Activated CD8-positive, alpha-beta memory T cell treated with anti-CD3 and anti-CD28 coated beads for 1 hour (primary cell): ENCODE measurements at regions not wholly inside any gene's neighbourhood (a gene's known extent, or its start where the extent isn't known, plus 50 kb on each side); places are given as distances from the start of the nearest gene placed in this dataset.

Experiments
- DNase-seq, 2 donors: peaks; one replicate each; pipeline ENCODE4 v3.0.0-alpha.2; 2020; ENCODE audit warnings: low read depth in 1 of 2; ENCODE audit errors: extremely low read depth in 1 of 2

DNA sequence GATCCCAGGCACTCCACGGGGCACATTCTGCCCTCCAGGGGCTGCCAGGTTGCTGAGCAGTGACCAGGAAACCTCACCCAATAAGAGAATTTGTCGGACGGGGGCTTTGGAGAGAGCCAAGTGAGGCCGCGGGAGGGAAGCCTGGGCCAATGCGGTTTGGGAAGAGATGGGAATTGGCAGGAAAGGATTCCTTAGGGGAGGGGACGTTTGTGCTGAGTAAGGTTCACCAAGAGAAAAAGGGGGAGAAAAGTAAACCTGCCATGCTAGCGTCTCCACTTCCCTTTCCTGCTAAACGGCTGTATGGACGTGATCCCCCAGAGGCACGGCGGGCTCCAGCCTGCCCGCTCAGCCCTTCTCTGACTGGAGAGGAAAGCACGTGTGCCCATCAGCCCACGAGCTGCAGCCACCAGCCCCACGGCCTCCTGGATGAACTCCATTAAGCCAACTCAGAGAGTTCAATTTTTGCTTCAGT, 194.4 kb upstream of the ID2 start:
- DNase-seq, result no peak

DNA sequence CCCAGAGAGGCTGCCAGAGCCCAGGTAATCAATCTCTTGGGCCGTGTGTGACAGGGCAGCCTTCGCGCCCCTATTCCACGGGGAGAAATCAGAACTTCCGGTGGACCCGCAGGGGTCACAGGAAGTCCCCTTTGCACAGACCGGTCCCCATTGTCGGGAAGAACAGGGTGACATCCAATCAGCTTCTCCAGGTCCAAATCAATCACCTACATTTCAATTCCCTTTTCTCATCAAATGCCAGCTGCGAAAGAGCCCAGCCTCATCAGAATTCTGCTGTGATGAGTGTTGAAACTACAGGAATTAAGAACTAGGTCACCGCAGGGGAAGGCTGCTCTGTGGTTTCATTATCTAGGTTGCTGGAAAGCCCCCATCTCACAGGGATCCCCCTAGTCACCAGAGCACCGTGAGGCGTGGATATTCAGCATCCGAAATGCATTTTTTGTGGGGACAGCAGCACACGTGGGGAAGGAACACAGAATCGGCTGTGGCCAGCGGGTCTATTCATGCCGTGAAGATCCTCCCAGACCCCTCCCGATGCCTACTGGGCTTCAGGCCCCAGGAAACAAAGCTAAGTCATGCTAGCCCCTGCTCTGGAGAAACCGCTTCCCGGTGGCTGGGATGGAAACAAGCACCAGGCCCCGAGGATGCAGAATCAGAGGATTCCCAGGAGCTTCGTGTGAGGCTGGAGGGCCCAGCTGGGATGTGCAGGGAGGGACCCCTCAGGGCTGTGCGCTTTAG, 193.7 kb upstream of the ID2 start:
- DNase-seq, result peak; percentile 26 to 33

DNA sequence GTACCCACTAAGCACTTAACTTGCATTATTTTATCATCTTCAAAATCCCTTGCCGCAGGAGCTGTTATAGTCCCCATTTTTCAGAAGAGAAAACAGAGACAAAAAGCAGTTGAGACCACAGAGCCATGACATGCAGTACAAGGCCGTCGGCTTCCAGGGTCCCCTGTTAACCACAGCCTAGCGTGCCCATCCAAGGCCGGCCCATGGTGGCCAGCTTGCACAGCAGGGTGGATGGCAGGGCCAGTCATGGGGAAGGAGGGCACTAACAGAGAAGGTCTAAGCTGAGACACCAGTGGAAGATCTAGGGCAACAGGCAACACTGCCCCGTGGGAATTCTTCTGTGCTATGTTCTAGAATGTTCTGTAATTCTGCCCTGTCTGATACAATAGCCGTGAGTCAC, 192.6 kb upstream of the ID2 start:
- DNase-seq, result no peak

DNA sequence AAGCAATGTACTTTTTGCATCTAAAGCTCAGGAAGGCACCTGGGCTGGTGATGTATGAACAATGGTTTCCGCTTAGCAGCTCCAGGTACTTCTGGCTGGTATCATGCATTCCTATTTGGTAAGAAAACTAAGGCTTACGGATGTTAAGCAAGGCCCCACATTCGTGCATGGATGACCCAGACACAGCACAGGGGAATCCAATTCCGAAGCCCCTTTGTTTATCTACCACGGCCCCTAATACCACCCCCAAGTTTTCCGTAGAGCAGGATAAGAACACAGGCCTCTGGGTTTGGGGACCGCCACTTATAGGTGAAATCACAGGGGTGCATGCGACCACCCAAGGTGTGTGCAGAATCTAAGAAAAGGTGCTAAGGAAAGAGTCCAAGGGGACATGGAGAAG, 192.1 kb upstream of the ID2 start:
- DNase-seq, result no peak

DNA sequence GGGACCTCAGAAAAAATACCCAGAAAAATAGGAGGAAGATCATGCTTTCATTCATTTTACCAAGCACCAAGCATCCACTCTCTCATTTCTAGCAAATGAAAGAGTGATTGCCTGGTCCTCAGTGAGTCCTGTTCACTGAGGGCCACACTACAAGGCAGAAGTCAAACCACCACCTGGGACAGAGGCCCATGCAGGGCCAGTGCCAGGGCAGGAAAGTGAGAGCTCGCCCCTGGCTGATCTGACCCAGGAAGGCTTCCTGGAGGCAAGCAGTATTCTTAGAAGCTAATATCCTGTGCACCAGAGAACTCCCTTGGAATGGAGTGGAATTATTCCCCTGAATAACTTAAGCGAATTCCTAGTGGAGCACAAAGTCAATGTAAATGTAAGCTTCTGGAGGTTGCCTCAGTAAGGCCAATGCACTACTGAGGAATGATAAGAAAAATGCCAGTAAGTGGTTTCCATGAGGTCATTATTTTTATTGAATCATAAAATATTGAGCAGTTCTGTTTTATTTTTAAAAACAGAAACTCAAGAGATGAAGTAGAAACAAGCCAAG, 191.6 kb upstream of the ID2 start:
- no peak for DNase-seq

DNA sequence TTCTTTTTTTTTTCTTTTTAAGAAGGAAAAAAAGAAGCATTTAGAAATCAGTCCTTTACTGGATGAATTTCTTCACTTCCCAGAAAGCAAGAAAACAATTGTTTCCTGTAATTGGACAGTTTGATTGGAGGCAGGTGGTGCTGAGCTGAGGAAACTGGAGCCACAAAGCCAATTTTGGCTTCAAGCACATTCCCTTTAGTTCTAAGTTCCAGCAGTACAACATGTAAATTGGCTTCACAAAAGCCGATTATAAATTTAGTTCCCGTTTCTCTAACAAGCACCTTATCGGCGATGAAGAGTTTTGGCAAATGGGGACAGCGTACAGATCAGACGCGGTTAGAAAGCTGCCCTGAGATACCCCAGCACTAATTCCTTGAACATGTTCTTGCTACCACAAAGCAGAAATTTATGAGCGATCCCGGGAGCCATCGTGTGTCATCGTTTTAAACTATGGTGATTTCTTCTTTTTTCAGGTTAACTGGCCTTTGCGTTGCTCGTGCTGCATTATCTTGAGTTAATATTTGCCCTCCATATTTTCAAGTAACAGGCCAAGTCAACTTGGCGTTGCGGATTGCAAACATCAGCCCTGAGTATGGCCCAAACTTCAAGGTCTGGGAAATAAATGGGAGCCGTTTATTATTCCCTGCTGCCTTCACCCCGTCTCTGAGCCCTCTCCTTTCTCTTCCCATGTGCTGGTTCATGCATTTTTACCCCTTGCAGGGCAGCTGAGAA, 190.4 kb upstream of the ID2 start:
- no peak for DNase-seq

DNA sequence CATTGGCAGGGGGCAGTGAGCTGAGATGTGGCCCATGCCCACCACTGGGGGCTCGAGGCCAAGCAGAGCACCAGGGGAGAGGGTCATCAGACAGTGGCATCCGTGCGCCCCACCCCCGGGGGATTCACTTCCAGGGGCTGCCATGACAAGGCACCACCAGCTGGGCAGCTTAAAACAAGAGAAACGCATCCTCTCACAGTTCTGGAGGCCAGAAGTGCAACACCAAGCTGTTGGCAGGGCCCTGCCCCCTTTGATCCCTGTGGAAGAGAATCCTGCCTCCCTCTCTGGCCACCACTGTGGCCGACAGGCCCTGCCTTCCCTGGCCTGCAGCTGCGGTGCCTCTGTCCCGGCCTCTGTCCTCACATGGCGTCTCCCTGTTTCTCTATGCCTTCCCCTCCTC, 187.7 kb upstream of the ID2 start:
- DNase-seq, result no peak

DNA sequence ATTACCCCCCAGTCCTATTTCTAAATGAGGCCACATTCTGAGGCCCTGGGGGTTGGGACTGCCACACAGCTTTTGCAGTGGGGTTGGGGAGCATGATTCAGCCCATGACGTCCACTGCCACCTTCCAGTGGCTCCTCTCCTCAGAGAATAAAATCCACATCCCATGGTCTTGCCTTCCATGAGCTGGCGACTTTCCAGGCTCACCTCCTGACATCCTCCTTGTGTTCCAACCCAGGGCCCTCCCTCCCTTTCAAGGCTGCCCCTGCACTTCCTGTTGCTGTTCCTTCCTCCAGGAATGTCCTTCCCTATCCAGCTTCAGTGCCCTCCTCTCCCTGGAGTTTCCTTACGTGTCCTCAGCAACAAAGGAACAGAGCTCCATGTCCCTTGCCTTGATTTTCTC, 187.3 kb upstream of the ID2 start:
- DNase-seq, result no peak

DNA sequence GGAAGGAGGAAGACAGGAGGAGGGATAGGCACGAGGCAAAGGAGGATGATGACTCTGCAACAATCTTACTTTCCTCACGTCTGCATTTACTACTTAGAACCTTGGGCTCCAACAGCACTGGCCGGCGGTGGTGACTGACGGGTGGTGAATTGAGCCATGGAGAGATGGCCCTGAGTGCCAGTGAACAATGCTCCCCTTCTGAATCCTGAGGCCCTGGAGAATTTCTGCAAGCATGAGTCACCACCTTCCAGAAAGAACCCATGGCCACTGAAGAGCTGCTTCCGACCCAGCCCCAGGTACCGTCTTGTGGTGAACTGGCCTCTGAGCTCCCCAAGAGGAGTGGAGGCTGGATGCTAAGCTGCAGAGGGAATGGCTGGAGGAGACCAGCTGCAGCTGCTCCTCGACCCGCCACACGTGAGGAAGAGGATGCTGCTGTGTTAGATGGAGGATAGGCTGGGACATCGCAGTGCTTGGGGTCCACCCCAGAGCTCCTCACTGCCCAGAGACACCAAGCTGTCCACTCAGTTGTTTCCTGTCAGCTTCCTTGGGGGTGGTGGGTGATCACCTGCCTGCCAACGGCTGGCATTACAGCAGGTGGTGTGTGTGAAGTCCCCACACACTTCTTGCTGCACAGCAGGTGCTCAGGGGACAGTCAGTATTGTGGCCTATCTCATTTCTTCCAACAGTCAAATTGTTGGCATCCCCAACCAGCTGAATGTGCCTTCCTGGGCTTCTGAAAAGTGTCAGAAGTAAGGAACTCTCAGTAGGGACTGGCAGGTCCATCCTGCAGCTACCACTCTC, 186.5 kb upstream of the ID2 start:
- no peak for DNase-seq

DNA sequence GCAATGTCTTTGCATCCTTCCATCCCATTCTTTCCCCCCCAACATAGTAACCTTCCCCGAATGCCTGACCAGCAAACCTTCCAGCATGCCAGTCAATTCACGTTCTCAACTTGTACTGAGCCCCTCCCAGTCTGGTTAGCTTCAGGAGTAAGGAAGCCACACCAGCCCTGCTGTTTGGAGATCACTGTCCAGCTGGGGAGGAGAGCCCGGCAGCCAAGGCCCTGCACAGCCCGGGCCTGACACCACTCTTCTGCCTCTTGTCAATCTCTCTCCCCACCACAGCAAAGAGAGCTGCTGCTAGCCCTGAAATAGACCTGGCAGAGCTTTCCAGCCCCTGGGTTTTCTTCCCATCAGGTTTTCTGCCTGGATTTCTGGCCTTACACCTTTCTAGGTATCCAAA, 185.8 kb upstream of the ID2 start:
- no peak for DNase-seq

DNA sequence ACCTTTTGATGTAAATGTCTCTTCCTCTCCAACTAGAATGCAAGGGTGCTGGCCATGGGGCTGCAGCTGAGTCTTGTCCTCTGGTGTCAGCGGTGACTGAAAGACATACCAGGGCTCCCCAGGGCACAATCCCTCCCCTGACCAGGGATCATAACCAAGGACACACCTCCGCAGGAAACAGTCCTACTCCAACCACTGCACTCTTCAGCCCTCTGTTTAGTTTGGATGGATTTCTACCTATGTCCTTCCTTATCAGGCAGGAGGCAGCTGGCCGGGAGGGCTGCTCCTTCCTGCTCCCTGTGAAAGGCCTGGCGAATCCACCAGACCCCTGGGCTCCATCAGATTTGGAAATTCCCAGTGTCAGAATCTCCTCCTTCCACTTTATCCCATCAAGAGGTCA, 185.2 kb upstream of the ID2 start:
- no peak for DNase-seq

DNA sequence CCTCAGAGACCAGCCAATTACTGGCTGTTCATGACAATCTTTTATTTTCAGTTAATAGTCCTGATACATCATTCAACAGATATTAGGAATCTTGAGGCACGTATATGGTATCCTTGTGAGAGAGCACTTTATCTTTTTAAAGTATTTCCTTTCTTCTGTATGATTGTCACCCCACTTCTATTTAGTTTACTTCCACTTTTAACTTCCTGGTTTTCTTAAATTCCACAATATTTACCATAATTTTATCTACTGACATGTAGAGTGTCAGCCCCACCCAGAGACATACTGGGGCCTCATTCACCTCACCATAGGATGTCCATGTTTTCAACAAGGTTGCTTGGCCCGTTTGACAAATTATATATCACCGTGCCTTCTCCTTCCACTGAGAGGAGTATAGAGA, 182.9 kb upstream of the ID2 start:
- DNase-seq, result no peak

DNA sequence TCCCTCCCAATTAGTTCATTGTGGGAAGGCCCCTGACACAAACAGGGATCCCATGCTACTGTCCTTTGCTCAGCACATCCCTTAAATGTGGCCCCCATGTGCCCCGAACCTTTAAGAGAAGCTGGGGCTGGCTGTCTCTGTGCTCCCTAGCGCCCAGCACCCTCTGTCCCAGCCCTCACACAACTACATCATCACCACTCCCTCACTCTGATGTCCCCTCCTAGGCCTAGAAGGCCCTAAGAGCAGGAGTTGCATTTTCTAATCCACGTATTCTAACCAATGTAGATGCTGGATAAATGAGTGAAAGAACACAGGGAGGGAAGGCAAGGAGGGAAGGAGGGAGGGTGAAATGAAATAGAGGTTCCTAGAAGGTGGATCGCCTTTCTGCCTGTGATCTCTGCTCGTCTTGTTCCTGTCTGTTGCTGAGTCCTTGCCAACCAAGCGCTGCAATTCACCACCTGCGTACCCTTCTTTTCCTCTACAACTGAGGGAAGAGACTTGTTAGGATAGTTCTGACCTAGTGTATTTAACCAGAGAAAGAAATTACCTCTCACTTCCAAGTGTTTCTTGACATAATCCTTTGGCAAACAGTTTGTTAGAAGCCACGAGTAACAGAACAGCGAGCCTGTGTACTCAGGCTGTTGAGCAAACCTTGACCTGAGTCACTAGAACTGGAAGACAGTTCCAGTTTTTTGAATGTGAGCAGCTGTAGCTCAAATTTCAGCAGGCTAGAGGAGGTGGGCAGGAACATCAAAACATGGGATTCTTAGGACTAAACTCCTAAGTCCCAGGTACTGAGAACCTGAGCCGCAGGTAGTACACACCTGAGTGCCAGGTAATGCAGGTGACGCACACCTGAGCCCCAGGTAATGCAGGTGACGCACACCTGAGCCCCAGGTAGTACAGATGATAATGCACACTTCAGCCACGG, 181.5 kb upstream of the ID2 start:
- no peak for DNase-seq

DNA sequence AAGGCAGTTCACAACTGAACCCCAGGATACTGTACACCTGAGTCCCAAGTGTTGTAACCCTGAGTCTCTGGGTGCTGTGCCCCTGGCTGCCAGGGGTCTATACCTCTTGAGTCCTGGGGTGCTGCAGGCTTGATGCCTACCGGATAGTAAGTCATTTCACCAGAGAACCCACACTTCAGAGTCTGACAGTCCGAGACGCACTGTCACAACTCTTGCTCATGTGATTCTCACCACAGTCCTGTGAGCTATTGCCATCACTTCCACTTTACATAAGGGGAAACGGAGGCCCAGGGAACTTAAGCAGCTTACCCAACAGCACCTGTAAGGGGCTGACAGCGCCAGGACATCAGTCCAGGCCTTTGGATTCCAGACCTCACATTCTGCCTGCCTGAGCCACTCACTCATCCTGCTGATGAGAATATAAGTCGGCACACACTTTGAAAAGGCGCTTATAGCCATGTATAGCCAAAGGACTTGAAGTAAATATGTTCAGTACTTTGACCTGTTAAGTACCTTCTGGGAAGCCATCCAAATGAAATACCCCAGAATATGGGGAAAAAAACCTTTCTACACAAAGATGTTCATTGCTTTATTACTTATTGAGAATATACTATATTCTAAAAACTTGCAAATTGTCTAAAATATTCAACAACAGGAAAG, 180.7 kb upstream of the ID2 start:
- DNase-seq, result no peak

DNA sequence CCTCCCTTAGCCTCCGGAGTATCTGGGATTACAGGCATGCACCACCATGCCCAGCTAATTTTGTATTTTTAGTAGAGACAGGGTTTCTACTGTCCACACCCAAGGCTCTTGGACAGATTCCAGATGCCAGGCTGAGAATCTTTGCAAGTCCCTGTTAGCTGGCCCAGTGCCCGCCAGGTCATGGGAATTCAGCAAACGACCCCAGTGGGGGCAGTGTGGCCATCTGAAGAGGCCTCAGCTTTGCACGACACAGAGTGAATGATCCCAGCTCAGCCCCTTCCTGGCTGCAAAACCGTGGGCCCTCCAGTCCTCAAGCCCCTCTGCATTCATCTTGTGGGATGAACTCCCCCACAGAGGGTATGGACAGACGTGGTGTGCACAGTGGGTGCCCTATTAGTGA, 179.5 kb upstream of the ID2 start:
- DNase-seq, result no peak

DNA sequence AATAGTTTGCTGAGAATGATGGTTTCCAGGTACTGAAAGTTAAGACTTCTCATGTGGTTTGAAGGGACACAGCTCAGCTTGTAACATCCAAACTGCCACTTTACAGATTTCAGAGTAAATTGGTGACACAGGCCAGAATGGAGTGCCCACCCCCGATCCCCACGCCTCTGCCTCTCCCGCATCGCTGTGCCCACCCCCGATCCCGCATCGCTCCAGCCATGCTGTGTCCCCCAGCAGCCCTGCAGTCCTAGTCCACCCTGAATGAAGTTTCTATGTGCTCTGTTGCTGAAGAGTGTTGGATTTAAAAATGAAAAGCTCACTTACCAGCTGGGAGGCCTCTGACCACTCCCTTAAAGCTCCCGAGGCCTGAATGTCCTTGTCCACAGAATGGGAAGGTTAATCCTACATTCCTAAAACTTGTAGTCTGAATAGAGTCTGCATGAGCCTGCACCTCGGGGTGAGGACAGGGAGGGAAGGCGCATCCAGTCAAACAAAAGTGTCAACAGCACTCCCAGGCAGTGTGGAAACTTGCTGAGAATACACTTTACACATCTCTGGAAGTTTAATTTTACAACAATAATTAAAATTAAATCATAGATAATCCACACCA, 176.4 kb upstream of the ID2 start:
- no peak for DNase-seq

DNA sequence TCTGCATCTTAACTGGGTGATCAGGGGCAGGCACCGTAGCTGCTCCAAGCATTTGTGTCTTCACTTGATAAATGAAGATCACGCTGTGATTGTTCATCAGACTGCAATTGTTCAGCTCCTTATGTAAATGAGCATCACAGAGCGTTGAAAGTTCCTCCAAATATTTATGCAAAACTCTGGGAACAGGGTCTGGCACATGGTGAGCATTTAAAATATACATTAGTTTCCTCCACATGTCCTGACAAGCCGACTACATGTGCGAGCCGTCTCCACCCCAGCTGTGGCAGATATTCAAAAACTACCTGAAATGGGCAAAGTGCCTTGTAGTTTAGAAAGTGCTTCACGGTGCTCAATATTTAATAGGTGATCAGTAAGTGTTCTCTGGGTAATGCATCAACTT, 175.1 kb upstream of the ID2 start:
- DNase-seq, result no peak

DNA sequence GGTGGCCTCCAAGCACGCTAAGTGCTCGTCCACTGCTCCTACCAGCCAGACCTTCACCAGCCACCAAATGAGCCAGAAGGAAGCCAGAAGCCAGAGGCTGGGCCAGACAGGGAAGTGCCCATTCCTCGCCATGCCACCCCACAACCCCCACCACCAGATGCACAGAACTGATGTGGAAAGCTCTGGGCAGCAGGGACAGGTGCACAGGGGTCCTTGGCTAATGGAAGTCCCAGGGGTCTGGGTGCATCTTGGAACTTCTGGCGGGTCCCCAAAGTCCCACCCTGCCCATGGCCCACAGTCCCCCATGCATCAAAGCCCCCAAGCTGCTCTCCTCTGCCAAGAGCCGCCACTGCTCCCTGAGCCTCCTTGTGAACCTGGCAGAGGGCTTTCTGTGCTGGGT, 173.1 kb upstream of the ID2 start:
- DNase-seq, result no peak

DNA sequence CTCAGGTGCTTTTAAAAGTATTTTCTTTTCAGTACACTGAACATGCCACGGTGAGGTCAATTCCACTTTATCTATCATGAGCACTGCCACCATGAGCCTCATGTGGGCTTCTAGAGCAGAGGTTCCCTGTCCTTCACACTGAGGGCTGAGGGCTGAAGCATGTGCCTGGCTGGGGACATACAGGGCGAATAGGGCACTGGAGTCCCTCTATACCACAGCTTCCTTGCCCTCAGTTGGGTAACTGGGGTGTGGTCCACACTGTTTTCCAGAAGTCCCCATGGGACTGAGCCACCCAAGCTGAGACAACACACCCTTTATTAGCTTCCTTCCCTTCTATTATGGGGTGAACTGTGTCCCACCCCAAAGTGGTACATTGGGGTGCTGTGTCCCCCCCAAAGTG, 172.2 kb upstream of the ID2 start:
- no peak for DNase-seq
